HTR-8/SVneo (cell line): ENCODE measurements at regions not wholly inside any gene's neighbourhood (a gene's known extent, or its start where the extent isn't known, plus 50 kb on each side); places are given as distances from the start of the nearest gene placed in this dataset.

Source experiments
- DNase-seq: peaks from one replicate; pipeline ENCODE4 v3.0.0; 2011; ENCODE audit warnings: low spot score, mixed read lengths; ENCODE audit not compliant: insufficient read length
- FAIRE-seq: peaks from 2 replicates; lab custom pipeline; 2011; peaks lifted over from hg19 to GRCh38; lab: Jason Lieb, UNC

DNA sequence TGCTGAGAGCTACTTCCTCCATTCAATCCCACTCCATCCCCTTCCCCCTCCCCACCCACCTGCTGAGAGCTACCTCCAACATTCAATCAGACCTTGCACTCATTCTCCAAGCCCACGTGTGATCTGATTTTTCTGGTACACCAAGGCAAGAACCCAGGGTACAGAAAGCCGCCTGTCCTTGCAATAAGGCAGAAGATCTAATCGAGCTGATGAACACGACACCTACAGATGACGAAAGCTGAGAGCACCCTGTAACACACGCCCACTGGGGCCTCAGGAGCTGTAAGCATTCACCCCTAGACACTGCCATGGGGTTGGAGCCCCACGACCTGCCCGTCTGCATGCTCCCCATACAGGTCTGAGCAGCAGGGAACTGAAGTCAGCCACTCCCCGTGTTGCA lies 58.3 kb downstream of the TRIML1 start:
- no peak for DNase-seq
- peak; percentile 26 for FAIRE-seq

DNA sequence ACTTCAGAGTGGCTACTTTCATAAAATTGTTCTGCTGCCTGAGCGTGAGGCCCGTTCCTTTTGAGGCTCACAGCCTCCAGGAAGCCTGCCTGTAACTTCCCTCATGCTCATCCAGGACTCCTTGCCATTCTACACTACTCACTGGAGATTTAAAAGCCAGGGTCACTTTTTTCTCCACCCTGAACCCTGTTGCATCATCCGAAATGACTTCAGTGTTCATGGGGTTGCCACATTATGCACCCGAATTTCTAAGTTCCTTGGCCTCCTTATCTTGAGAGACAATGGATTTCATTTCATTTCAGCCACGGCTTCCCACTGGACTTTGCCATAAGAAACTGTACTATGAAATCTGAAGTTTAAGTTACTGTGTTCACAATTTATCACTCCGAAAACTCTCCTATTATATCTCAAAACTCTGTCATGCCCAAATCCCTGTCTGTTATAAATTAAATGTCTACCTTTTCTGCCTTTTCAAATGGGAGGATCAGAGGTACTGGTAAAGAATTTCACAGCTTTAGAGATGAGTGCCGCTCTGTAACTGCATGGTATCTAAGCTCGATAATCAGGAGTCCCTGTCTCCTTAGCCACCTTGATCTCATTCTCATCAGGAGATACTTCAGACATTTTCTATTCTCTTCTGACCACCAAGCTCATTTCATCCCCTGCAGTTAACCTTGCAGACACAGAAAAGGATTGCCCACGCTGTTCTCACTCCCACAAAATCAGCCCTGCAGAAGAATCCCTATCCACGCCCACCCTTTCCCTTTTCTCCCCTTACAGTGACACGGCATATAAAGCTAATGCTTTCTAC lies 59.9 kb downstream of the TRIML1 start:
- DNase-seq (no peak), FAIRE-seq (no peak)

DNA sequence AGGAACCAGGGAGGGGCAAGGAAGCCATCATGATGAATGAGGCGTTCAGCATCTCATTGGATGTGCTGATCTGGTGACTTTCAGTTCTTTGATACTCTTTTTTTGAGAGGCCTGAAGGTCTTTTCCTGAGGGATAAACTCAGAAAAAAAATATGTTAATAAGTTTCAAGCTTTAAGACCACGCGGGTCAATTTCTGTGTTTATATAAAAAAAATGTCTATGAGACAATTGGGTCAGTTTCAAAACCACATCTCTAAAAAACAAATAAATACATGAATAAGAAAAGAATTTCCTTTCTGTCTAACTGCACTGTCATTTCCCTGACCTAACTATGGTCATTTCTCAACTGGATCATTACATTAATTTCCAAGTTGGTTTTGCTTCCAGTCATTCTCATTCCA lies 62.6 kb downstream of the TRIML1 start:
- FAIRE-seq (no peak), DNase-seq (no peak)

DNA sequence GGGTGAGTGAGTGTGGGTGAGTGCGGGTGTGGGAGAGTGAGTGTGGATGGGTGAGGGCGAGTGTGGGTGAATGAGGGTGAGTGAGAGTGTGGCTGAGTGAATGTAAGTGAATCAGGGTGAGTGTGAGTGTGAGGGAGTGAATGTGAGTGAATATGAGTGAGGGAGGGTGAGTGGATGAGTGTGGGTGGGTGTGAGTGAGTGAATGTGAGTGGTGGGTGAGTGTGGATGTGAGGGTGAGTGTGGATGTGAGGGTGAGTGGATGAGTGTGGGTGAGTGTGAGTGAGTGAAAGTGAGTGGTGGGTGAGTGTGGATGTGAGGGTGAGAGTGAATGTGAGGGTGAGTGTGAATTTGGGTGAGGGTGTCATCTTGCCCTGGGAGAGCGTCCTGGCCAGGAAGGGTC lies 67.5 kb downstream of the TRIML1 start:
- peak; percentile 93 for FAIRE-seq
- DNase-seq = no peak

DNA sequence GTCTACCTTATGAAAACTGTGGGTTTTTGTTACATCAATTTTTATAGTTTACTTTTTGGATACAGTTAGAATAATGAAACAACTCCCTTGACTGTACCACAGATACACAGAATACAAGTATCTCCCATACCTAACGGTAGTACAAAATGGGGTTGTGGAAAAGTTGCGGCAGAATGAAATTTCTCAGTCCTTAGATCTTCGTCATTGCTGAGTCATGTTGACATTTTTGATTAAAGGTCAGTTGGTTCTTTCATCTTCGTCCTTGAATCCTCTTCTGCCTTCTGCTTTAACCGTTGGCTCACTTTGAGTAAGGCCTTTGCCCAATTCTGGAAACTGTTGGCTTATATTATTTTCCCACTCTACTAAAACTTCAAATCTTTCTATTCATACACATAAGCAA lies 75.6 kb downstream of the TRIML1 start:
- no peak for FAIRE-seq
- DNase-seq = no peak

DNA sequence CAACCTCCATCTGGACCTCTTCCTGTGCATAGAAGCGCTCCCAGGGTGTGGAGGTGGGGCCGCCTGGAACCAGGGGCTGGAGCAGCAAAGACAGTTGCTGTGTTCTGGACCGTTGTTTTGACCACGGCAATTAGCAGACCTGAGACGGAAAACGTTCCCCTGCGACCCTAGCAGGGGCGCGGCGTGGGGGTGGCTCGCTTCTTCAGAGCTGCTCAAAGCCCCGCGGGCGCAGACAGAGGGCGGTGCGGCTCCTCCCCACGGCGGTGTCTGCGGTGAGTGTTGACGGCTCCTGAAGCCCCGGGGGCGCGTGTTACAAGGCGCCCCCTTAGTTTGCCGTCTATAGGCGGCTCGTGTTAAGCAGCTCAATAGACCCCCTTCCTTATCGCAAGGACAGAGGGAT lies 79.2 kb downstream of the TRIML1 start:
- no peak for DNase-seq
- FAIRE-seq = no peak

DNA sequence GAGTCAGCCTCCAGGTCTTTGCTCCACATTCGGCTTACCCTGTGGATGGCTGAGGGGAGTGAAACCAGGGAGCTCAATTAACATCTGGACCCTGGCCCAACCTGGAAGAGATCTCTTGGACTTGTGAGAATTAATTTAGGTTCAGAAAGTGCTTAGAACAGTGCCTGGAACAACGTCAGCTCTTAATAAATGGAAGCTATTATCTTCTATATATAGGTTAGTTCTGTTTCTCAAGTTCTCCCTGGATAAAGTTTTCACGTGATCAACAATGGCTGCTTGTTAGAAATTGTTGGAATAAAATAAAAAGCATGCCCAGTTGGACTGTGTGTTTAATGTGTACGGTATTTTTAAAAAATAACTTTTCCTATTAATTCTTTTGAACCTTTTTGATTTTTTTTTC lies 80.8 kb downstream of the TRIML1 start:
- no peak for FAIRE-seq

DNA sequence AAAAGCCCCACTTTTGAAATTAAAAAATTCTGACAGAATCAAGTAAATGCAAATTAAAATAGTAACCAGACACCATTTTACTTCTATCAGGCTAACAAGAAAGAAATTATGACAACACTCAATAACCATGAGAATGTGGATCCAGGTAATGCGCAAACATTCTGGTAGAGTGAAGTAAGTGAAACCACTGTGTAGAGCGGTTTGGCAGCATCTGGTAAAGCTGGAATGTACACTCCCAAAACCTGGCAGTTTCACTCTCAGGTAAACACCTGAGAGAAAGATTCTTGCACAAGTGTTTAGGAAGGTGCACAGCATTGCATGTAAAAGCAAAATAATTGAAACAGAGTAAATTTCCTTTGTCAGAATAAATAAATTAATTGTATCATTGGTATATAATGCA lies 81.8 kb downstream of the TRIML1 start:
- FAIRE-seq (no peak), DNase-seq (no peak)

More for the DNA sequence above, 80.8 kb downstream of the TRIML1 start:
- DNase-seq = no peak

DNA sequence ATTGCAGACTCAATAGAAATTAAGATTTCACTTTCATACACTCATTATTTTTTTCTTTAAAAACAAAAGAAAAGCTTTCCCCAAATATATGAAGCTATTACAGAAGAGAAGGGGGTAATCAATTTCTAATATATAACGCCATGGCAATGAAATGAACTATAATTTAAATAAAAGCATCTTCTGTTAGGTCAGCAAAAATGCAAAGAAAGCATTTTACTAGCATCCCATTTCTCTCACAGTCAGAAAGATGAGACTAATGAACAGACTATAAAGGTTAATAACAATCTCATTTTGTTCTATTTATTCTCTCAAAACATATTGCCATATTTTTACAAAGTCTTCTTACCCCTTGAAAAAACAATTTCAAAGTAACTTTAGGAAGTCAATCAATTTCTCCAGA lies 89.0 kb downstream of the TRIML1 start:
- no peak for DNase-seq
- FAIRE-seq = no peak

DNA sequence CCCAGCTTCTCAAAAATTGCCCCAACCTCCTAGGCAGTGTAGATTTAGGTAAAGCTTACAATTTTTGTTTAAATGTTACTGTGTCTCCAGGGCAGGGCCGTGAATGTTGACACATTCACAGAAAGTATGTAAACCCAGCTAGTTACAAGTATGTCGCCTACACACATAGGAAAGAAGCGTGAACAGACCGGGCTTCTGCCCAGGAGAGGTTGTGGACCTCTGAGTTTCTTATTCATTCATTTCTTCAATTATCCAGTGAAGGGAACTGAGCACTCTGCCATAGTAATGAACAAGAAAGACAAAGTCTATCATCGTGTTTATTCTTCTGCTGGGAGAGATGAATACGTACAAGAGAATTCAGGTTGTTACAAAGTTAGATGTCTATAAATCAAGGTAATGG lies 93.2 kb downstream of the TRIML1 start:
- FAIRE-seq = no peak

DNA sequence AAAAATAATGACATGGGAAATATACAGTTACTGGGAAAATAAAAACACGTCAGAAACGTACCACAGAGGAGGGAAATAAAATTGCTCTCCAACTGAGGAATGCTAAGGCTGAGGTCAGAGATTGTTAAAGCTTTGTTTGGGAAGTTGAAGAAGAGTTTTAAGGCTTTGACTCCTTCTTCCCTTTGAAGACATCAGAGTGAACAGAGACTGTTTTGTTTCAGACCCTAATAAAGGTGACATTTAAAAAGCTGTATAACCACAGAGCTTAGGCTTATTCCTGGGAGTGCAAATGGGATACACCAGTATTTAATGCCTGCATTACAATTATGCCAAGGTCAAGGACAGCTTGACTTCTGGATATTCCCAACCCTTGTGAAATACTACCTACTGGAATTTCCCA lies 102.8 kb downstream of the TRIML1 start:
- DNase-seq (no peak), FAIRE-seq (no peak)

More for the DNA sequence above, 93.2 kb downstream of the TRIML1 start:
- DNase-seq = no peak

DNA sequence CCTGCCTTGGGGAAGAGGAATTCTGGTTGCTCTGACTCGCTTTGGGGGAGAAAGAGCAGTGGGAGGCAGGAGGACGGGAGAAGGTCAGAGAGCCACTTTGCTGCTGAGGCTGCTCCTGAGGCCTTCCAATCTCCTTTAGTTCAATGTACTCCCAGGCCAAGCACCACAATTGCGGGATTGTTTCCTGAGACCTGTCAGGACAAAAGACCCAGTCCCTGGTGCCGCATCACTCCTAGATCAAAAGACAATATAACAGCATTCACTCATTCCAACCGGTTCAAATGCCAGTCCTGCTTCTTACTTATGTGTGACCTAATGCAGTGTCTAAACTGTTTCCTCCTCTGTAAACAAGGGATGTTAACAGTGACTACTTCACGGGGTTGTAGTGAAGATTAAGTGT lies 106.4 kb downstream of the TRIML1 start:
- DNase-seq = no peak
- no peak for FAIRE-seq

DNA sequence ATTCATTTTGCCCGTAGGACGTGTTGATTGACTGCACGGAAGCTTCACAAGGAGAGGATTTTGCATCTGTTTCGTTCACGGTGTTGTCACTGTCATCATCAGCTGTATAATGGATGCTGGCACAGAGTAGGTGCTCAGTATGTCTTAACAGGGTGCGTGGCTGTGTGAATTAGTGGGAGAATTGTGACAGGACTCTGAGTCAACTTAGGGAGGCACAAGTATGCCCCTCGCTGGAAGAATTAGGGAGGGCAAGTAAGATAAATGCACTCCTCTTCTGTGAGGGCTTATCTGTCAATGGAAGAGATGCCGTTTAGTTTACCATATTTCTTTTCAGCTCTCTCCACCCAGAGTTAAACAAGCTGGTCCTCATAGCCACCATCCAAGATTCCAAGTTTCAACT lies 107.2 kb downstream of the TRIML1 start:
- FAIRE-seq (no peak), DNase-seq (no peak)

DNA sequence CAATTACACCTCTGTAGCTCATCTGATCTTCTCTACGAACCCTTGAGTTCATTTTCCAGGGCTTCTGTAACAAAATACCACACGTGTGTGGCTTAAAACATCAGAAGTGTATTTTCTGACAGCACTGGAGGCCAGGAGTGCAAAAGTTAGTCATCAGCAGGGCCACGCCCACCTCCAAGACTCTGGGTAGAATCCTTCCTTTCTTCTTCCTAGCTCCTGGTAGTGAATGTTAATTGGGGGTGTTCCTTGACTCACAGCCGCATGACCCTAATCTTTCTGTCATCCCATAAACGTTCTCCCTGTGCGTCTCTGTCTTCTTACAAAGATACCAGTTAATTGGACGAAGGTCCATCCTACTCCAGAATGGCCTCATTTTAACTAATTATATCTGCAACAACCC lies 115.0 kb downstream of the TRIML1 start:
- FAIRE-seq = peak; percentile 4
- DNase-seq = no peak

DNA sequence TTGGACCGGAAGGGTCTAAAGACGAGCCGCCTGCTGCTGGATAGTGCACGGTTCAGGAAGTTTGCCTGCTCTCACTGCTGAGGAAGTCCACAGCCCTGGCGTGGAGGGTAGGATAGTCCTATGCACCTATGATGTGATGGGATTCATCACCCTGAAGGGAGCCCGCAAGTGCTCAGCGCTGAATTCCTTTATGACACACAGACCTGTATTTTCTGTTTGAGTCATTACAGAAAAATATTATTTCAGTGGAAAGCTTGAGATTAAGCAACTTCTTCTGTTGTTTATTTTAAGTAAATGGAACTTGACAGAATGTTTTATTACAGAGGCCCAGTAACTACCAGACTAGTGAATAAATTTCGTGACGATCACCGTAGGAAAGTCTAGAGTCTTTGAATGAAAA lies 123.2 kb downstream of the TRIML1 start:
- peak; percentile 31 for FAIRE-seq

DNA sequence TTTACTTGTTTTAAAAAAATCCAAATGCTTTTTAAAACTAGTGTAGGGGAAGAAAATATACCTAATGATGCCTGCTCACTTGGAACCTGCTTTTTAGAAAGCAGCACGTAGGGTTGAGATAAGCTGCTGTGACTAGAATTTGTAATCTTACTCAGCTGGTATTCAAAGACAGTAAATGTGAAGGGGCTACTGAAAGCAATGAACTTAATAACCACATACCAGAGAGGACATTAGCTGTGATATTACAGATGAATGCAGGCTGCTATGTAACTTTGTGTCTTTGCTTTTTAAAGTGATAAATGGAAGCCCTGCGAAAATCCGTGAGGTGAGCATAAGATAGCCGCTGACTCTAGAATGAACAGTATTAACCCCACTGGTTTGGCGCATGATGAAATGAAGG lies 124.1 kb downstream of the TRIML1 start:
- no peak for DNase-seq
- FAIRE-seq = no peak

More for the DNA sequence above, 123.2 kb downstream of the TRIML1 start:
- DNase-seq = peak; percentile 74

DNA sequence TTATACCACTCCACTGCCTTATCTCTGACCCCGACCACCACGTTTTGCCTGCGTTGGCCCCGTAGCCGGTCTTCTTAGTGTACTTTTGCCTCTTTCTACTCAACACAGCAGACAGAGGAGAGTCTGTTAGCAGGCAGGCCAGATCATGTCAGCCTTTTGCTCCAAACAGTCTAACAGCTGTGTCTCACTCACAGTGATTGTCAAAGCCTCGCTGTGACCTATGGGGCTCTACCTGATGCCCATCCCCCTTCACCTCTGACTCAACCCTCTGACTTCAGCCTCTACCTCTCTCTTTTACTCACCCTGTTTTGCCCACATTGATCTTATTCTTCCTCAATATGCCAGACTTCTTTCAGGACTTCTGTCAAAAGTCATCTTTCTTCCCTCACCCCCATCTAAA lies 127.1 kb downstream of the TRIML1 start:
- FAIRE-seq (no peak), DNase-seq (no peak)

DNA sequence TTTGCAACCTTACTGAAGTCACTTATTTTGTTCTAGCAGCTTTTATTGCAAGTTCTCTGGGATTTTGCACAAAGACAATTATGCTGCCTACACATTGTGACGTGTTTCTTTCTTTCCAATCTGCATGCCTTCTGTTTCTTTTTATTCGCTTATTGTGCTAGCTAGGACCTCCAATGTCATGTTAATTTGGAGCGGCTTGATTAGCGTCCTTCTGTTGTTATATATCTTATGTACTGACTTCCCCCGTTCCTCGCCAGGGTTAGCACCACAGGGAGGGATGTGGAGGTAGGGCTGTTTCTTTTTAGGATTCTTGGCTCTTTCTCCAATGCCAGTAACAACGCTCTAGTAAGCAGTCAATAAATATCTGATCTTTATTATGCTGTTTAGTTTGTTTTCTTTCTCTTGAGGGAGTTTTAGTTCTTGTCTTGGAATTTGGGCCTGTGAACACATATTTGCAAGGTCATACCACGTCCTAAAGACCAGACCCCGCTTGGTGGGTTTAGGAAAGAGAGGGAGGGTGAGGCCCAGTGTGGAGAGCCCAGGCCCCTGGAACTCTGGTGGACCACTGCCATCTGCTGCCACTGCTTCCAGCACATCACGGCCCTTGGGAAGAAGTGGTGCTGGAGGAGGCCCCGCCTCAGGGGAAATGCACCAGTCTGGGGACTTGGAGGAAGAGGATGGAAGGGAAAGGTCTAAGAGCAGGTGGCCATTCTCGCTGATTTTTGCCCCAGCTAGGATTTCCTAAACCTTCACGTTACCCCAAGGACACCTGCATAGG lies 129.1 kb downstream of the TRIML1 start:
- FAIRE-seq (no peak), DNase-seq (no peak)

DNA sequence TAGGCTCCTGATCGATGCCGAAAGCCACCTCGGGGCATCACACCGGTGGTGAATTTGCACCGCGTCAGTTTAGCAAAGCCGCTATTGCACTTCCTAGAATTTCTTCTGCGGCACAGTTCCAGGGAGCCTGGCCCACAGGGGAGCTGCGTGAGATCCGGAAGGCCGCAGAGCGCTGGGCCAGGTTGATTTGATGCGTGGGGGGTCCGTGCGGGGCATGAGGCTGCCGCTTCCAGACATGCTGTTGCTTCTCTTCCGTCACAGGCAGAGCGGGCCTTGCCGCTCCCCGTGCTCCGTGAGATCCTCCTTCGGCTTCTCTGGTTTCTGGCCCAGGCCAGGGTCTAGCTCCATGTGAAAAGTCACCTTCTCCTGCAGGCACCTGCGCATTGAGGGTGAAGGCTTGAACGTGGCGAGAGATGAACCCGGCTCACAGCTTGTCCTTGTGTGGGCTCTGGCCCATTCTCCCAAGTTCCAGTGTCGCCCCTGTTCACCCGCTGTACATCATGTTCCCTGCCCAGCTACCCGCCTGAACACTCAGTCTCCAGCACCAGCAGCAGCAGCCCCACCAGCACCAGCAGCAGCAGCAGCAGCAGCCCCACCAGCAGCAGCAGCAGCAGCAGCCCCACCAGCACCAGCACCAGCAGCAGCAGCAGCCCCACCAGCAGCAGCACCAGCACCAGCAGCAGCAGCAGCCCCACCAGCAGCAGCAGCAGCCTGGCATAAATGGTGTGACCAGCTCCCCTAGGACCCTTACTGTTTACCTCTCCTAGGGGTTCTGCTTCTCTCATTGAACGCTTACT lies 131.2 kb downstream of the TRIML1 start:
- FAIRE-seq (no peak), DNase-seq (no peak)

DNA sequence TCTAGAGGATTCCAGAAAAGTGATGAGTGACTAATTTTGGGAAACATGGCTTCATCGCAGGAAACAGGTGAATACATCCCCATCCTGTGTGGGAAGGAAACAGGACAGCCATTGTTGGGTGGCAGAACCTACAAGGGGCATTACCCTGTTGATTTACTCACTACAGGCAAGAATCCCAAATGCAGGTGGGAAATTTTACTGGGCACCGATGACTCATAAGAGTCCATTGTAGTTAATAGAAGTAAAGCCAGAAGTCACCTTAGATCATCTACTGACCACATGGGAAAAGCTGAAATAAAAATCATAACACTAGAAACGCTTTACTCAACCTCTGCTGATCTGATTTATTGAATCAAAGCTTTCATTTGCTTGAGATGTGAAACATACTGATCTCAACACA lies 136.4 kb downstream of the TRIML1 start:
- DNase-seq (no peak), FAIRE-seq (no peak)

DNA sequence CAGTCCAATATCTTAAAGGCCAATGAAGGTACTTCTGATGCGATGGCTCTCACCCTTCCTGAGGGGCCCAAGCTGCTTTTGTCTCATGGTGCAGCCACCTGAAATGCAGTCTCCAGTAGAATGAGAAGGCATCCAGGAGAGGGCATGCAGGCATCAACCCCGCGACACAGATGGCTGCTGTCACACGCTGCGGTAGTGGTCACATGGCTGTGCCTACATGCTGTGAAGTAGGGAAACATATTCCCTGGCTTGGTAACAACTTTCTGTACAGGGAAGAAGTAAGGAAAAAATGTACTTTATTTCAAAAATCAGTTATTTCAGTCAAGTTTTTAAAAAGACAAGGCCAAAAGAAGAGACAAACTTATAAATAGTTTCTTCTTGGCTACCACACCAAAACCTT lies 139.9 kb downstream of the TRIML1 start:
- DNase-seq = no peak
- FAIRE-seq = no peak
